ENCODE measurements at regions not wholly inside any gene's neighbourhood (a gene's known extent, or its start where the extent isn't known, plus 50 kb on each side); places are given as distances from the start of the nearest gene placed in this dataset.

DNA sequence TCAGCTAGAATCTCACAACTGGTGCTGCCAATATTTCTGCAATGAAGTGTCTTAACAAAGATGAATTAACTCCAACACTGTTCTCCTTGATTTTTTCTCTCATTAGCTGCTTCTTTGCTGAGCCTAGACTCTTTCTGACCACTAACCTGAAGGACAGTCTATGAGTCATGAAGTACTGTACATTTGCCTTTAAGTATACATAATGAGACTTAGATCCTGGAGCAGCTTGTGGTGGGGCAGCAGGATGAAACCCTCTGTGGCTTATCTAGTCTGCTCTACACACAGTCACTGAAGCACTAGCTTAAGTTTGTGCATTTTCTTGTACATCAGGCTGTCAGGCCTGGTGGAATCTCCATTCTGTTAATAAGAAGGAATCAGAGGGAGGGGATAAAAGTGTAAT, 307.4 kb upstream of the SMIM31 start:
- H2AFZ ChIP-seq (ENCODE audit: low read length): no peak overlapping the region
- H3F3A ChIP-seq (ENCODE audit: insufficient read depth, low read length): no peaks in the 10 kb centered on the region
- DNase-seq: no peak
- no peaks in the 10 kb centered on the region for H3K9me3 ChIP-seq (replicated peaks; ENCODE audit: insufficient read depth, low read length)
- no peaks in the 10 kb centered on the region for H4K20me1 ChIP-seq (ENCODE audit: insufficient read depth, low read length)
- no peak for TF ChIP-seq EZH2phosphoT487 (IDR thresholded peaks at IDR 0.05; ENCODE audit: low read length)
- TF ChIP-seq, protein P1, sequence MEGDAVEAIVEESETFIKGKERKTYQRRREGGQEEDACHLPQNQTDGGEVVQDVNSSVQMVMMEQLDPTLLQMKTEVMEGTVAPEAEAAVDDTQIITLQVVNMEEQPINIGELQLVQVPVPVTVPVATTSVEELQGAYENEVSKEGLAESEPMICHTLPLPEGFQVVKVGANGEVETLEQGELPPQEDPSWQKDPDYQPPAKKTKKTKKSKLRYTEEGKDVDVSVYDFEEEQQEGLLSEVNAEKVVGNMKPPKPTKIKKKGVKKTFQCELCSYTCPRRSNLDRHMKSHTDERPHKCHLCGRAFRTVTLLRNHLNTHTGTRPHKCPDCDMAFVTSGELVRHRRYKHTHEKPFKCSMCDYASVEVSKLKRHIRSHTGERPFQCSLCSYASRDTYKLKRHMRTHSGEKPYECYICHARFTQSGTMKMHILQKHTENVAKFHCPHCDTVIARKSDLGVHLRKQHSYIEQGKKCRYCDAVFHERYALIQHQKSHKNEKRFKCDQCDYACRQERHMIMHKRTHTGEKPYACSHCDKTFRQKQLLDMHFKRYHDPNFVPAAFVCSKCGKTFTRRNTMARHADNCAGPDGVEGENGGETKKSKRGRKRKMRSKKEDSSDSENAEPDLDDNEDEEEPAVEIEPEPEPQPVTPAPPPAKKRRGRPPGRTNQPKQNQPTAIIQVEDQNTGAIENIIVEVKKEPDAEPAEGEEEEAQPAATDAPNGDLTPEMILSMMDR (IDR thresholded peaks at IDR 0.05; ENCODE audit: low read length): no peak
- H3K4me3 ChIP-seq (ENCODE audit: low read length): no peak overlapping the region
- no peaks in the 10 kb centered on the region for H3K36me3 ChIP-seq (replicated peaks; ENCODE audit: insufficient read depth, low read length)
- H3K9me2 ChIP-seq (replicated peaks; ENCODE audit: insufficient read depth, low read length): no peaks in the 10 kb centered on the region
- no peak overlapping the region for H3K27ac ChIP-seq (ENCODE audit: low read length)
- H3K9ac ChIP-seq (ENCODE audit: low read length): no peak overlapping the region
- no peaks in the 10 kb centered on the region for H3K27me3 ChIP-seq (replicated peaks; ENCODE audit: insufficient read depth, low read length)
- no peaks in the 10 kb centered on the region for H3K4me1 ChIP-seq (ENCODE audit: low read length)
- H3K4me2 ChIP-seq (ENCODE audit: low read depth, low read length): no peak overlapping the region
- H3K79me2 ChIP-seq (ENCODE audit: low read length): no peaks in the 10 kb centered on the region

GRCh38 chr4:164461901-164462300, 292.0 kb upstream of the SMIM31 start:
- H3K36me3 ChIP-seq (replicated peaks; ENCODE audit: insufficient read depth, low read length): no peaks in the 10 kb centered on the region
- no peaks in the 10 kb centered on the region for H3K79me2 ChIP-seq (ENCODE audit: low read length)
- TF ChIP-seq EZH2 (optimal IDR thresholded peaks at IDR 0.05; ENCODE audit: low read depth, low read length): no peak
- no peak for TF ChIP-seq EZH2phosphoT487 (IDR thresholded peaks at IDR 0.05; ENCODE audit: low read length)
- TF ChIP-seq, protein P1 (IDR thresholded peaks at IDR 0.05; ENCODE audit: low read length): no peak
- no peak overlapping the region for H3K9ac ChIP-seq (ENCODE audit: low read length)
- no peak overlapping the region for H3K4me3 ChIP-seq (ENCODE audit: low read length)
- H2AFZ ChIP-seq (ENCODE audit: low read length): no peak overlapping the region
- H3K4me2 ChIP-seq (ENCODE audit: low read depth, low read length): no peak overlapping the region
- no peaks in the 10 kb centered on the region for H3K27me3 ChIP-seq (replicated peaks; ENCODE audit: insufficient read depth, low read length)
- H3K9me3 ChIP-seq (replicated peaks; ENCODE audit: insufficient read depth, low read length): no peaks in the 10 kb centered on the region
- H3K27ac ChIP-seq (ENCODE audit: low read length): no peak overlapping the region
- no peaks in the 10 kb centered on the region for H3K4me1 ChIP-seq (ENCODE audit: low read length)
- DNase-seq: no peak
- no peaks in the 10 kb centered on the region for H3K9me2 ChIP-seq (replicated peaks; ENCODE audit: insufficient read depth, low read length)
- H3F3A ChIP-seq (ENCODE audit: insufficient read depth, low read length): no peaks in the 10 kb centered on the region
- no peaks in the 10 kb centered on the region for H4K20me1 ChIP-seq (ENCODE audit: insufficient read depth, low read length)

DNA sequence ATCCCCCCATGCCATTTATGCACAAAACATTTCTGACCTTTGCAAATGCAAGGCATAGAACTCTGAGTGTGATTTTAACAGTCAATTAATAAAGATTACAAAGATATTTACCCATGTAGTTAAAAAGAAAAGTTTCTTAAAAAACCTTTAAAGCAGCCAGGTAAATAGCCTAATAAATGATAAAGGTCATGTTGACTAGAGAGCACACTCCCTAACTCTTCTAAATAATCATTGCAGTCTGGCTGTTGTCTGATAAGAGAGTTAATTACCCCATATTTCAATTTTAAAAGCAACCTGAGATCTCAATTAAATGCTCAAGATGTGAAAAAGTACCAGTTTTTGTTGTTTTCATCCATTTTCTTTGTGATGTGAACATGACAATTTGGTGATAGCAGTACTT, 291.5 kb upstream of the SMIM31 start:
- no peaks in the 10 kb centered on the region for H3K9me3 ChIP-seq (replicated peaks; ENCODE audit: insufficient read depth, low read length)
- DNase-seq: no peak
- no peak overlapping the region for H3K27ac ChIP-seq (ENCODE audit: low read length)
- H3F3A ChIP-seq (ENCODE audit: insufficient read depth, low read length): no peaks in the 10 kb centered on the region
- no peaks in the 10 kb centered on the region for H4K20me1 ChIP-seq (ENCODE audit: insufficient read depth, low read length)
- no peak overlapping the region for H3K4me2 ChIP-seq (ENCODE audit: low read depth, low read length)
- H3K4me1 ChIP-seq (ENCODE audit: low read length): no peaks in the 10 kb centered on the region
- H3K27me3 ChIP-seq (replicated peaks; ENCODE audit: insufficient read depth, low read length): no peaks in the 10 kb centered on the region
- no peaks in the 10 kb centered on the region for H3K9me2 ChIP-seq (replicated peaks; ENCODE audit: insufficient read depth, low read length)
- no peaks in the 10 kb centered on the region for H3K36me3 ChIP-seq (replicated peaks; ENCODE audit: insufficient read depth, low read length)
- TF ChIP-seq EZH2 (optimal IDR thresholded peaks at IDR 0.05; ENCODE audit: low read depth, low read length): no peak
- no peak for TF ChIP-seq EZH2phosphoT487 (IDR thresholded peaks at IDR 0.05; ENCODE audit: low read length)
- TF ChIP-seq, protein P1 (IDR thresholded peaks at IDR 0.05; ENCODE audit: low read length): no peak
- H2AFZ ChIP-seq (ENCODE audit: low read length): no peak overlapping the region
- no peaks in the 10 kb centered on the region for H3K79me2 ChIP-seq (ENCODE audit: low read length)
- H3K9ac ChIP-seq (ENCODE audit: low read length): no peak overlapping the region
- no peak overlapping the region for H3K4me3 ChIP-seq (ENCODE audit: low read length)
